IMR-90 (cell line): ENCODE measurements at regions not wholly inside any gene's neighbourhood (a gene's known extent, or its start where the extent isn't known, plus 50 kb on each side); places are given as distances from the start of the nearest gene placed in this dataset.

ENCODE experiments used
- ATAC-seq: fragments of 200-7000 bp; cut with Tn5 transposase; 2 replicates; pipeline ENCODE4 v1.9.1; 2020; ENCODE audit warnings: low read depth, mild to moderate bottlenecking, moderate library complexity
- BruUV-seq: library from RNA; stranded (reverse); fragments of 400-500 nt; replicated peaks from 2 replicates; lab custom pipeline; 2021; lab: Mats Ljungman, UMichigan
- CTCF ChIA-PET: fragments of 300-600 bp; formaldehyde crosslinking; extraction: SDS; loops from one replicate; lab custom pipeline; 2021; ENCODE audit warnings: antibody characterized with exemption; lab: Yijun Ruan, JAX
- POLR2A ChIA-PET: fragments of 300-600 bp; sonication (Branson Sonifier 250); formaldehyde crosslinking; loops from one replicate; lab custom pipeline; 2022; ENCODE audit warnings: antibody characterized with exemption; ENCODE audit not compliant: unreplicated experiment; lab: Charles Lee
- DNase-seq: peaks from one replicate; pipeline ENCODE4 v3.0.0; 2013
- H2AFZ ChIP-seq: replicated peaks from 2 replicates; pipeline ENCODE3; 2013; ENCODE audit warnings: low read length, mild to moderate bottlenecking; ENCODE audit not compliant: poor library complexity
- H2AK5ac ChIP-seq: 2 replicates; pipeline ENCODE4 v1.6.1; 2013; ENCODE audit warnings: low read depth, low read length, inconsistent platforms
- H2AK9ac ChIP-seq: replicated peaks from 2 replicates; pipeline ENCODE3; 2013; ENCODE audit warnings: mild to moderate bottlenecking, low read depth, low read length, moderate library complexity; ENCODE audit not compliant: poor library complexity
- H2BK120ac ChIP-seq: 2 replicates; pipeline ENCODE4 v1.6.1; 2013; ENCODE audit warnings: low read depth, low read length, inconsistent platforms
- H2BK15ac ChIP-seq: 3 replicates; pipeline ENCODE4 v1.6.1; 2013; ENCODE audit warnings: low read depth, low read length, inconsistent platforms
- H2BK20ac ChIP-seq: 2 replicates; pipeline ENCODE4 v1.6.1; 2013; ENCODE audit warnings: low read depth, mild to moderate bottlenecking, inconsistent platforms, low read length, moderate library complexity
- H2BK5ac ChIP-seq: 2 replicates; pipeline ENCODE4 v1.6.1; 2013; ENCODE audit warnings: mild to moderate bottlenecking, low read depth, low read length, inconsistent platforms; ENCODE audit not compliant: poor library complexity, severe bottlenecking
- H3K14ac ChIP-seq: replicated peaks from 2 replicates; pipeline ENCODE4 v1.6.1; 2013; ENCODE audit warnings: low read depth, low read length, inconsistent platforms
- H3K18ac ChIP-seq: 2 replicates; pipeline ENCODE4 v1.6.1; 2013; ENCODE audit warnings: low read depth, low read length, control low read depth
- H3K23ac ChIP-seq: 2 replicates; pipeline ENCODE4 v1.6.1; 2013; ENCODE audit warnings: low read depth, low read length, inconsistent platforms
- H3K27ac ChIP-seq: 2 replicates; pipeline ENCODE4 v1.5.1; 2013; ENCODE audit warnings: mild to moderate bottlenecking, control low read depth, low read length; ENCODE audit not compliant: insufficient read depth
- H3K27me3 ChIP-seq: 2 replicates; pipeline ENCODE4 v1.6.1; 2013; ENCODE audit warnings: low read length; ENCODE audit not compliant: control insufficient read depth, insufficient read depth
- H3K36me3 ChIP-seq: 2 replicates; pipeline ENCODE4 v1.6.1; 2013; ENCODE audit warnings: low read length, mixed read lengths; ENCODE audit not compliant: control insufficient read depth, insufficient read depth
- H3K4ac ChIP-seq: 2 replicates; pipeline ENCODE4 v1.6.1; 2013; ENCODE audit warnings: low read depth, low read length, inconsistent platforms
- H3K4me1 ChIP-seq: 2 replicates; pipeline ENCODE4 v1.6.1; 2013; ENCODE audit warnings: low read length, mixed read lengths; ENCODE audit not compliant: control insufficient read depth, insufficient read depth
- H3K4me2 ChIP-seq: 2 replicates; pipeline ENCODE4 v1.6.1; 2013; ENCODE audit warnings: low read depth, mild to moderate bottlenecking, control low read depth, low read length, moderate library complexity
- H3K4me3 ChIP-seq: 2 replicates; pipeline ENCODE4 v1.5.1; 2013; ENCODE audit warnings: low read depth, mild to moderate bottlenecking, control low read depth, low read length, moderate library complexity; ENCODE audit not compliant: insufficient read depth
- H3K56ac ChIP-seq: 2 replicates; pipeline ENCODE4 v1.6.1; 2013; ENCODE audit warnings: low read length, inconsistent platforms; ENCODE audit not compliant: insufficient read depth; ENCODE audit errors: extremely low read depth
- H3K79me1 ChIP-seq, 2 experiments: 2 replicates each; pipeline ENCODE4 v1.6.1; 2013; ENCODE audit warnings: low read length in 2 of 2, inconsistent platforms in 1 of 2, low read depth in 1 of 2
- H3K9ac ChIP-seq: 2 replicates; pipeline ENCODE4 v1.6.1; 2013; ENCODE audit warnings: low read depth, low read length, control low read depth
- H3K9me1 ChIP-seq: 2 replicates; pipeline ENCODE4 v1.6.1; 2013; ENCODE audit warnings: low read length, inconsistent platforms; ENCODE audit not compliant: insufficient read depth
- H3K9me3 ChIP-seq: 2 replicates; pipeline ENCODE4 v1.6.1; 2013; ENCODE audit warnings: low read length; ENCODE audit not compliant: control insufficient read depth, insufficient read depth
- H4K20me1 ChIP-seq: 2 replicates; pipeline ENCODE4 v1.6.1; 2013; ENCODE audit warnings: low read length, inconsistent platforms; ENCODE audit not compliant: insufficient read depth
- H4K5ac ChIP-seq: 2 replicates; pipeline ENCODE4 v1.6.1; 2013; ENCODE audit warnings: mild to moderate bottlenecking, low read depth, low read length, control low read depth
- H4K8ac ChIP-seq, 2 experiments: 2 replicates each; pipeline ENCODE4 v1.6.1; 2013; ENCODE audit warnings: low read depth in 2 of 2, low read length in 2 of 2, control low read depth in 1 of 2, inconsistent platforms in 1 of 2
- H4K91ac ChIP-seq: 2 replicates; pipeline ENCODE4 v1.6.1; 2013; ENCODE audit warnings: low read depth, low read length, inconsistent platforms; ENCODE audit not compliant: insufficient read depth
- FOS ChIP-seq: fragments of 150-350 bp; IDR thresholded peaks from 2 replicates; pipeline ENCODE4 v1.6.1; 2016; ENCODE audit warnings: low read depth, low read length
- POLR2A ChIP-seq: IDR thresholded peaks from 2 replicates; pipeline ENCODE4 v1.6.1; 2012; ENCODE audit warnings: mild to moderate bottlenecking, low read depth, low read length
- RAD21 ChIP-seq: IDR thresholded peaks from 2 replicates; pipeline ENCODE4 v1.6.1; 2012; ENCODE audit warnings: low read length, improper control_type of control experiment
- USF2 ChIP-seq: fragments of 150-350 bp; IDR thresholded peaks from 2 replicates; pipeline ENCODE4 v1.6.1; 2017; ENCODE audit warnings: mild to moderate bottlenecking, antibody characterized with exemption, low read length, low read depth
- WGBS, 2 experiments: methylation state at CpG; one replicate each; pipeline versions ENCODE4 v1.1.5 to v1.1.7; 2013; ENCODE audit warnings: missing lambda C conversion rate in 2 of 2; ENCODE audit not compliant: insufficient read length in 1 of 2; ENCODE audit errors: extremely low coverage in 2 of 2; 5-methylcytosine and 5-hydroxymethylcytosine counted together
- dilution Hi-C: fragments of 300-500 bp; cut with HindIII; formaldehyde crosslinking; loops from one replicate; pipeline ENCODE4 v1.14.3; 2018; ENCODE audit warnings: low sequenced_read_pairs; ENCODE audit not compliant: unreplicated experiment
- in situ Hi-C: fragments of 300-500 bp; cut with MboI; formaldehyde crosslinking; loops from 3 replicates; pipeline ENCODE4 v1.14.3; 2019; ENCODE audit warnings: low sequenced_read_pairs, inconsistent platforms, mixed read lengths
- intact Hi-C: fragments of 100-400 bp; cut with micrococcal nuclease; formaldehyde crosslinking; loops from 2 replicates; pipeline ENCODE4 v1.10.0; 2022

- H3K9ac ChIP-seq = peak overlapping the region; percentile 64
- H3K56ac ChIP-seq = peak overlapping the region; percentile 28; the same call in 1 of the 2 replicates
- CTCF ChIA-PET = no interaction called here
- H3K27ac ChIP-seq = peak overlapping the region; percentile 76; the same call in 1 of the 2 replicates
- peak overlapping the region; percentile 75; the same call in 1 of the 2 replicates for H4K91ac ChIP-seq
- H4K20me1 ChIP-seq = no peaks in the 10 kb centered on the region
- intact Hi-C loops = no loop called here
- H3K23ac ChIP-seq = peak overlapping the region; percentile 74
- H2BK5ac ChIP-seq = peak overlapping the region; percentile 53
- TF ChIP-seq RAD21 (no peak), USF2 (no peak), FOS (no peak), POLR2A (0 out of 2 replicates have a peak, but pooled peaks have one; percentile 5)
- peak overlapping the region; percentile 71 for H3K4ac ChIP-seq
- H2AK5ac ChIP-seq = peak overlapping the region; percentile 94
- no peaks in the 10 kb centered on the region for H3K36me3 ChIP-seq
- peak overlapping the region; percentile 31 to 51; a peak in 3 of 4 replicates for H4K8ac ChIP-seq
- 0 out of 2 replicates have a peak overlapping the region, but pooled peaks have one; percentile 1 for H4K5ac ChIP-seq
- WGBS, 2 experiments = 64% methylated on average over 7 of the region's 20 CpGs; no CpG with 5 or more reads in 1 of the 2 experiments
- H2BK120ac ChIP-seq = peak overlapping the region; percentile 75
- dilution Hi-C loops = no loop called here
- H3K4me1 ChIP-seq = peaks cover 31% of the 10 kb centered on the region
- H3K4me2 ChIP-seq = peak overlapping the region; percentile 96
- H3K14ac ChIP-seq = peak overlapping the region; percentile 48; the same call in 1 of the 2 replicates
- H3K18ac ChIP-seq = no peak overlapping the region
- peaks cover 12 to 48% of the 10 kb centered on the region in 2 experiments for H3K79me1 ChIP-seq
- no TSS peak for BruUV-seq
- in situ Hi-C loops = no loop called here
- no peak for DNase-seq
- H2BK15ac ChIP-seq = peak overlapping the region; percentile 80; the same call in 2 of the 3 replicates
- H3K27me3 ChIP-seq = no peaks in the 10 kb centered on the region
- peaks cover 36% of the 10 kb centered on the region for H3K9me1 ChIP-seq
- peak overlapping the region; percentile 95 for H2AFZ ChIP-seq
- peak overlapping the region; percentile 87 for H3K4me3 ChIP-seq
- POLR2A ChIA-PET = interaction anchor here (0.6 kb wide), 1 partner anchor 32 kb away, joined by 4 read pairs; no protein-coding TSS in a partner anchor
- no peak for ATAC-seq
- peak overlapping the region; percentile 97 for H2AK9ac ChIP-seq
- H3K9me3 ChIP-seq = no peaks in the 10 kb centered on the region
- H2BK20ac ChIP-seq = no peak overlapping the region
Measured at GRCh38 chr17:77281904-77282367, 141.2 kb downstream of the SEC14L1 start.
